ENCODE measurements at regions not wholly inside any gene's neighbourhood (a gene's known extent, or its start where the extent isn't known, plus 50 kb on each side); places are given as distances from the start of the nearest gene placed in this dataset.

GRCh38 chr12:77689510-77690086 lies 141.1 kb upstream of the NAV3 start:
- no peak overlapping the region for H3K27ac ChIP-seq (ENCODE audit: low read length in 2 of 2)
- no peaks in the 10 kb centered on the region for H3K79me2 ChIP-seq (ENCODE audit: control insufficient read depth, insufficient read depth, low read length)
- no peaks in the 10 kb centered on the region for H3K9me3 ChIP-seq (ENCODE audit: control extremely low read depth in 1 of 3, control insufficient read depth in 2 of 3, insufficient read depth in 1 of 3, low read length in 2 of 3)
- no peak overlapping the region for H3K27ac Mint-ChIP-seq
- CTCF ChIA-PET: no interaction called here
- no peak overlapping the region for H3K4me3 Mint-ChIP-seq
- H3K4me1 Mint-ChIP-seq: no peaks in the 10 kb centered on the region
- no peak for DNase-seq
- H3K9me3 Mint-ChIP-seq (ENCODE audit: insufficient read depth): no peaks in the 10 kb centered on the region
- no peak for ATAC-seq (ENCODE audit: low read depth)
- POLR2A ChIA-PET: no interaction called here
- no peak overlapping the region for H3K9ac ChIP-seq (ENCODE audit: low read length)
- H2AFZ ChIP-seq (ENCODE audit: insufficient read depth, low read depth, low read length, poor library complexity, severe bottlenecking): no peak overlapping the region
- H3K4me1 ChIP-seq (ENCODE audit: control insufficient read depth in 2 of 2, insufficient read depth in 2 of 2, low read length in 2 of 2): no peaks in the 10 kb centered on the region
- H4K20me1 ChIP-seq (ENCODE audit: control insufficient read depth, insufficient read depth, low read length, poor library complexity, severe bottlenecking): no peaks in the 10 kb centered on the region
- H3K4me3 ChIP-seq (ENCODE audit: control extremely low read depth in 1 of 5, extremely low read depth in 1 of 5, insufficient read depth in 1 of 5, low read depth in 2 of 5, low read length in 4 of 5): no peak overlapping the region
- H3K36me3 ChIP-seq (replicated peaks in 1 of 2; ENCODE audit: control extremely low read depth in 1 of 2, control insufficient read depth in 1 of 2, extremely low read depth in 1 of 2, insufficient read depth in 2 of 2, low read length in 1 of 2): no peaks in the 10 kb centered on the region
- H3K27me3 ChIP-seq (replicated peaks in 1 of 4; ENCODE audit: control extremely low read depth in 1 of 4, control insufficient read depth in 3 of 4, insufficient read depth in 4 of 4, low read length in 3 of 4): no peaks in the 10 kb centered on the region
- no peak overlapping the region for H3K4me2 ChIP-seq (replicated peaks; ENCODE audit: low read depth, low read length, poor library complexity, severe bottlenecking)
- no peaks in the 10 kb centered on the region for H3K27me3 Mint-ChIP-seq
- intact Hi-C loops (cut with micrococcal nuclease): loop anchor here (10.0 kb wide), 1 partner anchor 645 kb away; no protein-coding TSS in a partner anchor
- TF ChIP-seq EZH2 (IDR thresholded peaks at IDR 0.05; ENCODE audit: borderline replicate concordance, insufficient read depth, low read depth, low read length, poor library complexity, severe bottlenecking): no peak
- TF ChIP-seq CTCF (IDR thresholded peaks at IDR 0.05): no peak

- no peaks in the 10 kb centered on the region for H3K27me3 ChIP-seq (replicated peaks in 1 of 4; ENCODE audit: control extremely low read depth in 1 of 4, control insufficient read depth in 3 of 4, insufficient read depth in 4 of 4, low read length in 3 of 4)
- H3K27ac ChIP-seq (ENCODE audit: low read length in 2 of 2): no peak overlapping the region
- DNase-seq: no peak
- no peak overlapping the region for H3K4me3 Mint-ChIP-seq
- no peaks in the 10 kb centered on the region for H3K36me3 ChIP-seq (replicated peaks in 1 of 2; ENCODE audit: control extremely low read depth in 1 of 2, control insufficient read depth in 1 of 2, extremely low read depth in 1 of 2, insufficient read depth in 2 of 2, low read length in 1 of 2)
- no peaks in the 10 kb centered on the region for H3K9me3 ChIP-seq (ENCODE audit: control extremely low read depth in 1 of 3, control insufficient read depth in 2 of 3, insufficient read depth in 1 of 3, low read length in 2 of 3)
- H3K4me2 ChIP-seq (replicated peaks; ENCODE audit: low read depth, low read length, poor library complexity, severe bottlenecking): no peak overlapping the region
- POLR2A ChIA-PET: no interaction called here
- WGBS (ENCODE audit: insufficient coverage): 100% methylated on average over 1 of the region's 3 CpGs
- H3K4me3 ChIP-seq (ENCODE audit: control extremely low read depth in 1 of 5, extremely low read depth in 1 of 5, insufficient read depth in 1 of 5, low read depth in 2 of 5, low read length in 4 of 5): no peak overlapping the region
- H3K27ac Mint-ChIP-seq: no peak overlapping the region
- H3K4me1 ChIP-seq (ENCODE audit: control insufficient read depth in 2 of 2, insufficient read depth in 2 of 2, low read length in 2 of 2): no peaks in the 10 kb centered on the region
- no peaks in the 10 kb centered on the region for H4K20me1 ChIP-seq (ENCODE audit: control insufficient read depth, insufficient read depth, low read length, poor library complexity, severe bottlenecking)
- ATAC-seq (ENCODE audit: low read depth): no peak
- CTCF ChIA-PET: no interaction called here
- H3K9ac ChIP-seq (ENCODE audit: low read length): no peak overlapping the region
- no peak for TF ChIP-seq EZH2 (IDR thresholded peaks at IDR 0.05; ENCODE audit: borderline replicate concordance, insufficient read depth, low read depth, low read length, poor library complexity, severe bottlenecking)
- TF ChIP-seq CTCF (IDR thresholded peaks at IDR 0.05): no peak
- intact Hi-C loops (cut with micrococcal nuclease): loop anchor here (10.0 kb wide), 1 partner anchor 643 kb away; no protein-coding TSS in a partner anchor
- no peaks in the 10 kb centered on the region for H3K27me3 Mint-ChIP-seq
- no peaks in the 10 kb centered on the region for H3K9me3 Mint-ChIP-seq (ENCODE audit: insufficient read depth)
- H2AFZ ChIP-seq (ENCODE audit: insufficient read depth, low read depth, low read length, poor library complexity, severe bottlenecking): no peak overlapping the region
- no peaks in the 10 kb centered on the region for H3K4me1 Mint-ChIP-seq
- no peaks in the 10 kb centered on the region for H3K79me2 ChIP-seq (ENCODE audit: control insufficient read depth, insufficient read depth, low read length)
These were observed 143.4 kb upstream of the NAV3 start for GRCh38 chr12:77687321-77687720.
